ENCODE measurements at regions not wholly inside any gene's neighbourhood (a gene's known extent, or its start where the extent isn't known, plus 50 kb on each side); places are given as distances from the start of the nearest gene placed in this dataset.
"Not testable (repeated sequence)": the region's sequence is repeated elsewhere in the genome, so short reads cannot be mapped to it uniquely, and the experiment has no call there.

GRCh38 chr9:62897411-62898225 lies 1707.8 kb downstream of the SPATA31A7 start:
- not testable (repeated sequence) for TF ChIP-seq CTCF (conservative IDR thresholded peaks at IDR 0.05; ENCODE audit: low read depth, low read length); EZH2 (IDR thresholded peaks at IDR 0.05; ENCODE audit: borderline replicate concordance, low read depth, low read length, poor library complexity, severe bottlenecking)

Data from A673 (cell line).